NCI-H1436 treated with DMSO at 0.1 percent for 48 hours (cell line): ENCODE measurements at regions not wholly inside any gene's neighbourhood (a gene's known extent, or its start where the extent isn't known, plus 50 kb on each side); places are given as distances from the start of the nearest gene placed in this dataset.

Experiments used
- DNase-seq: peaks from one replicate; lab custom pipeline; 2025; lab: John Stamatoyannopoulos, UW

GRCh38 chr5:96283589-96283988 is 149.5 kb downstream of the PCSK1 start:
- DNase-seq: no peak

- DNase-seq: no peak
Observed at GRCh38 chr5:96282020-96282419, 151.0 kb downstream of the PCSK1 start.

DNA sequence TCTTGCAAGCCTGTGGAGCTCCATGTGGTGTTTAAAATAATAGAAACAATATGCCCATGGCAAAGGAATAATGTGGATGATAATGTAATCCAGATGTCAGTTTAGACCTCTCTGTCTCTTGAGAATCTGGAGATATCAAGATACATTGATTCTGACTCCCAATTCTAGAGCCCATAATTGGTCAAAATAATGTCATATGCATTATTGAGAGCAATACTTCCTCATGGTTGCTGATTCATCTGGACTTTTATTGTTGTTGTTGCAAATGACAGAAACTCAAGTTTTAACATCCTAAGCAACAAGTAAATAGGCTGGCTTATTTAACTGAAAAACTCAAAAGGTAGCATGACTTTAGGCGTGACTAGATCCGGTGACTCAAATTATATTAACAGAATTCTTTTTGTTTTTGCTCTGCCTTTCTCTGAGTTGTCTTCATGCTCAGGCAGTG is 152.1 kb downstream of the PCSK1 start:
- DNase-seq: no peak

DNA sequence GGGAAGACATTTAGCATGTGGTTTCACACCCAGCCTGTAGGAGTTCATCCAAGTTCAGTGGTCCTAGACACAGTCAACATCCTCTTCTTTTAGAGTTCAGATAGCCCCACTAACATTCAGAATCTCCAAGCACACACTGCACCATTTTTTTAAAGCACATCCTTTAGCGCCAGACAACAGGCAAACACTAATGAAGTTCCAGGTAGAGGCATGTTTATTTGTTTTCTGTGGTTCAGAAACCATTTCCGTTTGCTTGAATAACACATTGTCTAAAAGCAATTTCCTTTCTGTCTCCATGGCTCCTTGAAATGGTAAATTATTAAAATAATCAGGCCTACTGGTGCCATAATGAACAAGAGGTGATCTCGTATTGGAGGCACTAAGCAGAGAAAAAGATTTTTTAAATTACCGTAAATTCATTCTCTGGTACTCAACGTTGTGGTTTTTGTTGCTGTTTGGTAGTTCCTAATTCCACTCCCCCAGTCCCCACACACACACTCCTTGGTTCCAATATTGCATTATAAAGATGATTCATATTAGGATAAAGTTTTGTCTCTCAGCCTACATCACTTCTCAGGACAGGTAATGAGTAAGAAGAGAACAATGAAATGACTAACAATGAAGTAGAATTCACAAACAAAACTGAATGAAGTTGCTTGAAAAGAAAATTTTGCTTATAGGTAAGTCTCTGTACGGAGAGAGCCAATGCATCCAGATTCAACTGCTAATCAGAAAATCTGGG is 153.1 kb downstream of the PCSK1 start:
- no peak for DNase-seq

DNA sequence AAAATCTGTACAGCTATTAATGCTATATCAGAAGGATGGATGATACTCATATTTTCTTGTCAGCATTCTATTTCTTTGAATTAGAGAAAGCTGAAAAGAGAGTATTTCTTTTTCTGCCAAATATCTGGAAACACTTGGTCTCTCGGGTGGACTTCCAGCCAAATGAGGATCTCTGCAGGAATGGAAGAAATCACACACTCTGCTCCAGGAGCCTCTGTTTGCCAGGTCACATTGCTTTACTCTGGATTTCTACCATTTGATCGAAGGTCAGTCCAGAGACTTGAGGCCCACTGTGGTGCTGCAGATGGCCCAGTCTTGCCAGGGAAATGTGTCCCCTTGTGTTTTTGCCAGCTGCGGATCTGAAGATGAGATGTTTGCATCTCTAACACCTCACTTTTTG is 154.1 kb downstream of the PCSK1 start:
- no peak for DNase-seq

GRCh38 chr5:96275051-96275450 is 158.0 kb downstream of the PCSK1 start:
- no peak for DNase-seq

- no peak for DNase-seq
Observed at GRCh38 chr5:96265487-96265886, 167.6 kb downstream of the PCSK1 start.

DNA sequence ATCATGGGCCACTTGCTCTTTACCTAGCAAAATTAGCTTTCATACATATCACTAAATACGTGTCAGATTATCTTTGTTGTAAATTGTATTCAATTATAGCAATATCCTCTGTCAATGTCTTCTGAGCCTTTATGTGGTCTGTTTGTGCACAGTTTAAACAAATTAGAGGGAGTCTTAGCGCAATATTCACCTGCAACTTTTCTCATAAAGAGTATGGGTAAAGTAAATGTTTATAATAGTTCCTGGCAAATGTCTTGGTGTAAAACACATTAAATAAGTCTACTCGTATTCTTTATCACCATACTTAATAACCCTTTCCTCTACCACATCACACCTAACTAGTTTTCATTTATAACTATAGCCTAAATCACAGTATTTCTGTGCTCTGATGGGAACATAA is 169.0 kb downstream of the PCSK1 start:
- no peak for DNase-seq

DNA sequence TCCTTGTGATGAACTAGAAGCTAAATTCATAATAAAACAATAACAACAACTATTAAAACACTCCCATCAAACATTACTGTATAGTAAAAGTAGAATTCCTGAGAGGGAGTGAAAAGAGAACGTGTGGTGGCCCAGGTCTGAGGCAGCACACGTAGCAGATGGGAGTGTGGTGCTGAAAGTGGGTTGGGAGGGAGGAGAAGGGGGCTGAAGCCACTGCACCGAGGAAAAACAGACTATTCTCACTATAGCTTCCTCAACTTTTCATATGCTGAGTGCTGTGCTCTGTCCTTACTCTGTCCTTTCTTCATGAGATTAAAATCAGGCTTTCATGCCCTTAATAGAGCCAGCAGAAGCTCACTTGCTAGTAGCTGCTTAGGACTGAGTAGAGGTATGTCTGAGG is 170.9 kb downstream of the PCSK1 start:
- no peak for DNase-seq

- DNase-seq: no peak
Observed at GRCh38 chr5:96260009-96260408, 173.0 kb downstream of the PCSK1 start.

GRCh38 chr5:96259151-96259772 is 173.8 kb downstream of the PCSK1 start:
- DNase-seq: no peak

GRCh38 chr5:96258692-96259091 is 174.4 kb downstream of the PCSK1 start:
- no peak for DNase-seq

DNA sequence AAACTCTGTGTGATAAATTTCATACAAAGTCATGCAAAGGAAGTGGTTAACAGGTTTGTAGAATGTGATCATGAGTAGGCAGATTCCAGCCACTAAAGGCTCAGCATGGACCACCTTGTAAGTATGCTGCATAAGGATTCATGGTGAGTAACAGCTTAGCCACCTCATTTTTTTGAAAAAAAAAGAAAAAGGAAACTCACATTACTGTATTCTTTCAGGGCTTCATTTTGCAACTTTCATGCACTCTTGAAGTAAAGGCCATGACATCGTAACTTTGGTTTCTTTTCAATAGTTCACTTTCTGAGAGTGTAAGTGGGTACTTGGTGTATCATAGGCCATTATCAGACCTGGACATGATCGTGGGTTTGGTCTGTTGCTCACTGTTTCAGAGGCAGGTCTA is 175.1 kb downstream of the PCSK1 start:
- no peak for DNase-seq

DNA sequence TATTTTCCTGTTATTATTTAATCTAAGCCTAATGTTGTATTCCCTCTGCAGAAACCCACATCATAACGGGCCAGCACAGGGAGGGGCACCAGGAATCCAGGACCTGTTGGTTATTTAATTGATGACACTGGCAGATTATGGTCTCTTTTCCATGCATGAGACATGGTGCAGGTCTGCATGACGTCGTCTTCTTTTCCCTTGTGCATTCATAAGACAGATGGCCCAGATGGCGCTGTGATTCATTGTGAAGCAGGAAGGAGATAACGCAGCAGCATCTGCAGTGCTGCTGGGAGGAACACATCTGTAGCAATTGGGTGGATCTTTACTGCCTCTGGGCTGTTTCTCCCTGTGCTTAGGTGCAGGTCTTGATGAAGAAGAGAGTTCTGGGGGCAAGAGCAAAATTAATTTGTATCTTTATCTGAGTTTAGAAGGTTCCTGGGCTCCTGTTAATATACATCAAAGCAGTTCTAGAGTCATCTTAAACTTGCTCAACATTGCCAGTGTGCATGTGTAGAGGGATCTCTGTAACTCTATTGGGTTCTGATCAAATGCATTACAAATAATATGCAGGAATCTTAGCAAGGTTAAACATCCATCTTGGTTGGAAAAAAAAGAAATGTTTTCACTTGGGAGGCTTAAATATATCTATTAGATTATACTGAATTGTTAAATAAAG is 176.1 kb downstream of the PCSK1 start:
- no peak for DNase-seq

GRCh38 chr5:96254980-96255691 is 177.9 kb downstream of the PCSK1 start:
- DNase-seq: no peak

DNA sequence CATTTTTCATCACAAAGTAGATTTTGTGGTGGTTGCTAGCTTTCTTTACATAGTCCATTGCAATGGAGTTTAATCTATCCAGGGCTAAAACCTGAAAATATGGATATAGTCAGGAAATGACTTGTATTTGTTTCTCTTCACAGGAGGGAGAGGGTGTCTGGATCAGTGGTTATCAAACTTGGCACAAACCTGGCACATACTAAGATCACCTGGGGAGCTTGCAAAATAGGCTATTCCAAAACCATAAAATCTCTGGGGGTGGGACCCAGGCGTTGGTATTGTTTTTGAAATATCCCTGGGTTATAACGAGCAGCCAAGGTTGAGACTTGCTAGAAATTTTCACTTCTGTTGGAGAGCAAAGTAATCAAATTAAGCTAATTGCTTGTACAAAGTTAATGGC is 179.9 kb downstream of the PCSK1 start:
- no peak for DNase-seq

DNA sequence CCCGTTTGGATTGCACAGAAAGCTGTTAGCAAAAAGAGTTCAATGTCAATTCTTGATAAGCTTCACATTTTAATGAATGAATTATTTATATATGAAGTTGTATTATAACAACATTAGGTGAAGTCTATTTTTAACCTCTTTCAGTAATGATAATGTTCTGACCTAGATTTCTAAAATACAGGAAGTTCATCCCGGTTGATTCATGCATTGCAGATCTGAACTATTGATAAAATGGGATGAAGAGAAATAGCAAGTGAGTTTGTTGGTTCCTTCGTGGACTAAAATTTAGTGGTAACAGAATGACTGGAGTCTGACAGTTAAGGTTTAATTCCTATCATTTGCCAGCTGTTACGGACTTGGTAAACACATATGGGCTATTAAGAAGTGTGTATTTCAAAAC is 180.5 kb downstream of the PCSK1 start:
- no peak for DNase-seq

DNA sequence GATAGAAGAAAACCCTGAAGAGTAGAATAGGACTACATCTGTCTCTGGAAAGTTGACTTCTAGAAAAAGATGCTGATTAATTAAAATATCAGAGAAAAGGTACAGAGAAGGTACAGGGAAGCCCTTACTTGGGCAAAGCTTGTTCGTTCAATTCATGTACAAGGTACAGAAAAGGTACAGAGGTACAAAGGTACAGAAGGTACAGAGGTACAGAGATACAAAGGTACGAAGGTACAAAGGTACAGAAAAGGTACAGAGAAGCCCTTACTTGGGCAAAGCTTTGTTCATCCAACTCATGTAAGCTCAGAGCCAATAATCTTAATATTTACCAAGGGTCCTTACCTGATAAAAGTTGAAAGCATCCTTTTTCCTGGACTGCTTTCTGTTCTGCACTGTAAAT is 182.3 kb downstream of the PCSK1 start:
- DNase-seq: no peak

- DNase-seq: no peak
Observed at GRCh38 chr5:96248131-96248530, 184.9 kb downstream of the PCSK1 start.

DNA sequence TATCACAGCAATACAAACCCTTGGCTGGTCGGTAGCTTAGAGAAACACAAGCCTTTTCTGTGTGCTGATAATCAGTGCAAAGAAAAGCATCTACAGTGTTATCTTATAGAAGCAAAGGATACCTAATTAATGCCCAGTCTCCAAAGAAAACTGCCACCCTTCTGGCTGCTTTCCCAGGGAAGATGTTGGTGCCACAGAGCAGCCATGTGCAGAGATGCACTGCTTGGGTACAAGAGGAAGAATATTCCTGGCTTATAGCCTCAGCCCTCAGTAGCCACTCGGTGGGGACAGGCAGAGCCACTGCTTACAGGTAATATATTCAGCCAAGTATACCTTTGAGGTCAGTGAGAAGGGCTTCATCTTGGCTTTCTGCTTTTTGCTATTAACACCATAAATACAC is 185.3 kb downstream of the PCSK1 start:
- no peak for DNase-seq

DNA sequence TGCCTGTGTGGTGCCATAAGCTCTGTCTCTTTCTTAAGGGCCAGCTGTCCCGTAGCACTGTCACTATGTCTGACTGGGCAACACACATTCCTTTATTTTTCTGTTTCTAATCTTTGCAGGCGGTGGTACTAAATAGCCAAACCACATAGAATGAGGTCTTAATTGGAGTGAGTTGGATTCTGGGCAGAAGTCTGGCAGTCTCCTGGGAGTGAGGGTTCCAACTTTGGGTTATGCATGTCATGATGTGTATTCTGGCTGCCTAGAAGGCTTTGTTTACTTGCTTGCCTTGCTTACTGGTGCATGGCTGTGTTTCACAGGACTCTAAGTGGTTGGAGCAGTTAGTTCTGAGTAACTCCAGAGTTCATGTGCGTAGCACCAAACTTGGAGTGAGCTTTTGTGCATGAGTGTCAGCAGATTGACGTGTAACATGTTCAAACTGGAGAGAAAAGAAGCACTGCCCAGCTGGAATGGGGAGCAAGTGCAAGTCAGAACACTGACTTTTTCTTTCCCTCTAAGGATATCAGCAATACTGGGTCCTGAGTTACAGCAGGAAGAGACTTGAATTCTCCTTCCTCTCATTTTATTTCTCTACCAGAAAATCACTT is 185.8 kb downstream of the PCSK1 start:
- no peak for DNase-seq
